Liver (tissue), 3 donors: ENCODE measurements at regions not wholly inside any gene's neighbourhood (a gene's known extent, or its start where the extent isn't known, plus 50 kb on each side); places are given as distances from the start of the nearest gene placed in this dataset.

Experiments
- EGR1 ChIP-seq, 2 donors: IDR thresholded peaks; 2 replicates each; pipeline ENCODE4 v1.6.1; 2016 to 2018; ENCODE audit warnings: antibody characterized with exemption in 2 of 2, low read depth in 2 of 2
- GABPA ChIP-seq, 2 donors: IDR thresholded peaks in 1 of 2; conservative IDR thresholded peaks in 1 of 2; 2 replicates each; pipeline ENCODE4 v1.6.1; 2016; ENCODE audit warnings: antibody characterized with exemption in 2 of 2, mild to moderate bottlenecking in 1 of 2, moderate library complexity in 1 of 2
- HNF4G ChIP-seq: IDR thresholded peaks from 2 replicates; pipeline ENCODE4 v1.6.1; 2016; ENCODE audit warnings: antibody characterized with exemption
- JUND ChIP-seq, 2 donors: IDR thresholded peaks; 2 replicates each; pipeline ENCODE4 v1.6.1; 2016; ENCODE audit warnings: antibody characterized with exemption in 2 of 2
- NR2F2 ChIP-seq: IDR thresholded peaks from 2 replicates; pipeline ENCODE4 v1.6.1; 2016; ENCODE audit warnings: antibody characterized with exemption
- TAF1 ChIP-seq: conservative IDR thresholded peaks from 2 replicates; pipeline ENCODE4 v1.6.1; 2016; ENCODE audit warnings: antibody characterized with exemption, mild to moderate bottlenecking
- YY1 ChIP-seq: IDR thresholded peaks from 2 replicates; pipeline ENCODE4 v1.6.1; 2016; ENCODE audit warnings: antibody characterized with exemption, mild to moderate bottlenecking
- TF ChIP-seq, protein P1 (sequence below): fragments of 150-350 bp; IDR thresholded peaks from 2 replicates; pipeline ENCODE4 v1.5.1; 2017; ENCODE audit warnings: improper control_type of control experiment, low read depth, low read length; ENCODE audit not compliant: missing input control
- TF ChIP-seq, protein P2 (sequence below): IDR thresholded peaks from 2 replicates; pipeline ENCODE4 v1.6.1; 2016; ENCODE audit warnings: antibody characterized with exemption
- TF ChIP-seq, protein P3 (sequence below): IDR thresholded peaks from 2 replicates; pipeline ENCODE4 v1.6.1; 2016; ENCODE audit warnings: antibody characterized with exemption, mild to moderate bottlenecking
- TF ChIP-seq, protein P4 (sequence below): IDR thresholded peaks from 2 replicates; pipeline ENCODE4 v1.6.1; 2016; ENCODE audit warnings: antibody characterized with exemption
- donor health status: healthy.
- donor health status: healthy.

DNA sequence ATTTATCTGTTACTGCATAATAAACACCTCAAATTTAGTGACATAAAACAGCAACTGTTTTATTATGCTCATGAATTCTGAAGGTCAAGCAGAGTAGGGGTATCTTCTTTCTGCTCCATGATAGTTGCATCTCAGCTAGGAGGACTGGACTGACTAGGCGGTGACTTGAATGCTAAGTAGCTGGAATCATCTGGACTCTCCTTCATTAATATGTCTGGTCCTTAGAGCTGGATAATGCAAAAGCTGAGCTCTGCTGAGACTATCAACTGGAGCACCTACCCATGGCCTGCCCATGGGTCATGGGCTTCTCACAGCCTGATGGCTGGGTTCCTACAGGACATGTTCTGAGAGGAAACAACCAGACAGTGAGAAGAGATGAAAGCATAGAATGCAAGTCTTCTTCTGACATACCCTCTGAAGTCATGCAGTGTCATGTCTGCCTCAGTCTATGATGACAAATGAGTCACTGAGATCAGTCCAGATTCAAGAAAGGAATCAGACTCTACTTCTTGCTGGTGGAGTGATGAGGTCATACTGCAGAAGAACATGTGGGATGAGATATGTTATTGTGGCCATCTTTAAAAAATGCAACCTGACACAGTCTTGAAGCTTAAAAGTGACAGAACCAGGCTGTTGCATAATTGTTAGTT is 174.2 kb upstream of the OSR1 start:
- TF ChIP-seq, protein P1, sequence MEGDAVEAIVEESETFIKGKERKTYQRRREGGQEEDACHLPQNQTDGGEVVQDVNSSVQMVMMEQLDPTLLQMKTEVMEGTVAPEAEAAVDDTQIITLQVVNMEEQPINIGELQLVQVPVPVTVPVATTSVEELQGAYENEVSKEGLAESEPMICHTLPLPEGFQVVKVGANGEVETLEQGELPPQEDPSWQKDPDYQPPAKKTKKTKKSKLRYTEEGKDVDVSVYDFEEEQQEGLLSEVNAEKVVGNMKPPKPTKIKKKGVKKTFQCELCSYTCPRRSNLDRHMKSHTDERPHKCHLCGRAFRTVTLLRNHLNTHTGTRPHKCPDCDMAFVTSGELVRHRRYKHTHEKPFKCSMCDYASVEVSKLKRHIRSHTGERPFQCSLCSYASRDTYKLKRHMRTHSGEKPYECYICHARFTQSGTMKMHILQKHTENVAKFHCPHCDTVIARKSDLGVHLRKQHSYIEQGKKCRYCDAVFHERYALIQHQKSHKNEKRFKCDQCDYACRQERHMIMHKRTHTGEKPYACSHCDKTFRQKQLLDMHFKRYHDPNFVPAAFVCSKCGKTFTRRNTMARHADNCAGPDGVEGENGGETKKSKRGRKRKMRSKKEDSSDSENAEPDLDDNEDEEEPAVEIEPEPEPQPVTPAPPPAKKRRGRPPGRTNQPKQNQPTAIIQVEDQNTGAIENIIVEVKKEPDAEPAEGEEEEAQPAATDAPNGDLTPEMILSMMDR, result no peak
- TF ChIP-seq GABPA (IDR thresholded peaks at IDR 0.05 in 1 of 2, conservative IDR thresholded peaks at IDR 0.05 in 1 of 2) (no peak), HNF4G (no peak), EGR1 (IDR thresholded peaks at IDR 0.05; ENCODE audit: low read depth in 2 of 2) (no peak), TAF1 (no peak), YY1 (no peak), JUND (IDR thresholded peaks at IDR 0.05) (no peak), NR2F2 (no peak)
- TF ChIP-seq, protein P2, sequence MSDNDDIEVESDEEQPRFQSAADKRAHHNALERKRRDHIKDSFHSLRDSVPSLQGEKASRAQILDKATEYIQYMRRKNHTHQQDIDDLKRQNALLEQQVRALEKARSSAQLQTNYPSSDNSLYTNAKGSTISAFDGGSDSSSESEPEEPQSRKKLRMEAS, result no peak
- TF ChIP-seq, protein P3, sequence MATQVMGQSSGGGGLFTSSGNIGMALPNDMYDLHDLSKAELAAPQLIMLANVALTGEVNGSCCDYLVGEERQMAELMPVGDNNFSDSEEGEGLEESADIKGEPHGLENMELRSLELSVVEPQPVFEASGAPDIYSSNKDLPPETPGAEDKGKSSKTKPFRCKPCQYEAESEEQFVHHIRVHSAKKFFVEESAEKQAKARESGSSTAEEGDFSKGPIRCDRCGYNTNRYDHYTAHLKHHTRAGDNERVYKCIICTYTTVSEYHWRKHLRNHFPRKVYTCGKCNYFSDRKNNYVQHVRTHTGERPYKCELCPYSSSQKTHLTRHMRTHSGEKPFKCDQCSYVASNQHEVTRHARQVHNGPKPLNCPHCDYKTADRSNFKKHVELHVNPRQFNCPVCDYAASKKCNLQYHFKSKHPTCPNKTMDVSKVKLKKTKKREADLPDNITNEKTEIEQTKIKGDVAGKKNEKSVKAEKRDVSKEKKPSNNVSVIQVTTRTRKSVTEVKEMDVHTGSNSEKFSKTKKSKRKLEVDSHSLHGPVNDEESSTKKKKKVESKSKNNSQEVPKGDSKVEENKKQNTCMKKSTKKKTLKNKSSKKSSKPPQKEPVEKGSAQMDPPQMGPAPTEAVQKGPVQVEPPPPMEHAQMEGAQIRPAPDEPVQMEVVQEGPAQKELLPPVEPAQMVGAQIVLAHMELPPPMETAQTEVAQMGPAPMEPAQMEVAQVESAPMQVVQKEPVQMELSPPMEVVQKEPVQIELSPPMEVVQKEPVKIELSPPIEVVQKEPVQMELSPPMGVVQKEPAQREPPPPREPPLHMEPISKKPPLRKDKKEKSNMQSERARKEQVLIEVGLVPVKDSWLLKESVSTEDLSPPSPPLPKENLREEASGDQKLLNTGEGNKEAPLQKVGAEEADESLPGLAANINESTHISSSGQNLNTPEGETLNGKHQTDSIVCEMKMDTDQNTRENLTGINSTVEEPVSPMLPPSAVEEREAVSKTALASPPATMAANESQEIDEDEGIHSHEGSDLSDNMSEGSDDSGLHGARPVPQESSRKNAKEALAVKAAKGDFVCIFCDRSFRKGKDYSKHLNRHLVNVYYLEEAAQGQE, result no peak
- TF ChIP-seq, protein P4, sequence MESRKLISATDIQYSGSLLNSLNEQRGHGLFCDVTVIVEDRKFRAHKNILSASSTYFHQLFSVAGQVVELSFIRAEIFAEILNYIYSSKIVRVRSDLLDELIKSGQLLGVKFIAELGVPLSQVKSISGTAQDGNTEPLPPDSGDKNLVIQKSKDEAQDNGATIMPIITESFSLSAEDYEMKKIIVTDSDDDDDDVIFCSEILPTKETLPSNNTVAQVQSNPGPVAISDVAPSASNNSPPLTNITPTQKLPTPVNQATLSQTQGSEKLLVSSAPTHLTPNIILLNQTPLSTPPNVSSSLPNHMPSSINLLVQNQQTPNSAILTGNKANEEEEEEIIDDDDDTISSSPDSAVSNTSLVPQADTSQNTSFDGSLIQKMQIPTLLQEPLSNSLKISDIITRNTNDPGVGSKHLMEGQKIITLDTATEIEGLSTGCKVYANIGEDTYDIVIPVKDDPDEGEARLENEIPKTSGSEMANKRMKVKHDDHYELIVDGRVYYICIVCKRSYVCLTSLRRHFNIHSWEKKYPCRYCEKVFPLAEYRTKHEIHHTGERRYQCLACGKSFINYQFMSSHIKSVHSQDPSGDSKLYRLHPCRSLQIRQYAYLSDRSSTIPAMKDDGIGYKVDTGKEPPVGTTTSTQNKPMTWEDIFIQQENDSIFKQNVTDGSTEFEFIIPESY, result no peak
